ENCODE measurements at regions not wholly inside any gene's neighbourhood (a gene's known extent, or its start where the extent isn't known, plus 50 kb on each side); places are given as distances from the start of the nearest gene placed in this dataset.

GRCh38 chr10:113441220-113441619, 111.6 kb upstream of the HABP2 start:
- TF ChIP-seq, protein P1, sequence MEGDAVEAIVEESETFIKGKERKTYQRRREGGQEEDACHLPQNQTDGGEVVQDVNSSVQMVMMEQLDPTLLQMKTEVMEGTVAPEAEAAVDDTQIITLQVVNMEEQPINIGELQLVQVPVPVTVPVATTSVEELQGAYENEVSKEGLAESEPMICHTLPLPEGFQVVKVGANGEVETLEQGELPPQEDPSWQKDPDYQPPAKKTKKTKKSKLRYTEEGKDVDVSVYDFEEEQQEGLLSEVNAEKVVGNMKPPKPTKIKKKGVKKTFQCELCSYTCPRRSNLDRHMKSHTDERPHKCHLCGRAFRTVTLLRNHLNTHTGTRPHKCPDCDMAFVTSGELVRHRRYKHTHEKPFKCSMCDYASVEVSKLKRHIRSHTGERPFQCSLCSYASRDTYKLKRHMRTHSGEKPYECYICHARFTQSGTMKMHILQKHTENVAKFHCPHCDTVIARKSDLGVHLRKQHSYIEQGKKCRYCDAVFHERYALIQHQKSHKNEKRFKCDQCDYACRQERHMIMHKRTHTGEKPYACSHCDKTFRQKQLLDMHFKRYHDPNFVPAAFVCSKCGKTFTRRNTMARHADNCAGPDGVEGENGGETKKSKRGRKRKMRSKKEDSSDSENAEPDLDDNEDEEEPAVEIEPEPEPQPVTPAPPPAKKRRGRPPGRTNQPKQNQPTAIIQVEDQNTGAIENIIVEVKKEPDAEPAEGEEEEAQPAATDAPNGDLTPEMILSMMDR (IDR thresholded peaks at IDR 0.05), result peak in 2 of 7 experiments; percentile 6 to 19
- TF ChIP-seq POLR2A (IDR thresholded peaks at IDR 0.05), result no peak

Measured in body of pancreas (tissue), 4 donors.